ENCODE measurements at regions not wholly inside any gene's neighbourhood (a gene's known extent, or its start where the extent isn't known, plus 50 kb on each side); places are given as distances from the start of the nearest gene placed in this dataset.

- Histone ChIP-seq H3K4me1 (ENCODE audit: control insufficient read depth, insufficient read depth, low read length) (no peaks in the 10 kb centered on the region), H3K9ac (ENCODE audit: low read length) (no peak overlapping the region), H3K9me3 (ENCODE audit: control insufficient read depth, low read length) (no peaks in the 10 kb centered on the region), H3K27me3 (replicated peaks; ENCODE audit: control insufficient read depth, insufficient read depth, low read length) (no peaks in the 10 kb centered on the region), H3K36me3 (ENCODE audit: control insufficient read depth, insufficient read depth, low read length, severe bottlenecking) (no peaks in the 10 kb centered on the region), H3K4me3 (ENCODE audit: low read length) (no peak overlapping the region)
- DNase-seq (ENCODE audit: low read depth) = no peak
Measured at GRCh38 chr9:31253800-31254762, 1130.4 kb upstream of the ACO1 start.

- H3K27me3 ChIP-seq (replicated peaks; ENCODE audit: control insufficient read depth, insufficient read depth, low read length) = no peaks in the 10 kb centered on the region
- no peak for DNase-seq (ENCODE audit: low read depth)
- no peaks in the 10 kb centered on the region for H3K36me3 ChIP-seq (ENCODE audit: control insufficient read depth, insufficient read depth, low read length, severe bottlenecking)
- no peak overlapping the region for H3K4me3 ChIP-seq (ENCODE audit: low read length)
- no peaks in the 10 kb centered on the region for H3K4me1 ChIP-seq (ENCODE audit: control insufficient read depth, insufficient read depth, low read length)
- H3K9ac ChIP-seq (ENCODE audit: low read length) = no peak overlapping the region
- no peaks in the 10 kb centered on the region for H3K9me3 ChIP-seq (ENCODE audit: control insufficient read depth, low read length)
Measured at GRCh38 chr9:31255211-31255610, 1129.2 kb upstream of the ACO1 start.

- no peak for DNase-seq (ENCODE audit: low read depth)
- Histone ChIP-seq H3K36me3 (ENCODE audit: control insufficient read depth, insufficient read depth, low read length, severe bottlenecking) (no peaks in the 10 kb centered on the region), H3K4me1 (ENCODE audit: control insufficient read depth, insufficient read depth, low read length) (no peaks in the 10 kb centered on the region), H3K9me3 (ENCODE audit: control insufficient read depth, low read length) (no peaks in the 10 kb centered on the region), H3K27me3 (replicated peaks; ENCODE audit: control insufficient read depth, insufficient read depth, low read length) (no peaks in the 10 kb centered on the region), H3K4me3 (ENCODE audit: low read length) (no peak overlapping the region), H3K9ac (ENCODE audit: low read length) (no peak overlapping the region)
Measured at GRCh38 chr9:31259824-31260223, 1124.6 kb upstream of the ACO1 start.

- no peak for DNase-seq (ENCODE audit: low read depth)
- H3K9me3 ChIP-seq (ENCODE audit: control insufficient read depth, low read length) = no peaks in the 10 kb centered on the region
- H3K9ac ChIP-seq (ENCODE audit: low read length) = no peak overlapping the region
- no peak overlapping the region for H3K4me3 ChIP-seq (ENCODE audit: low read length)
- no peaks in the 10 kb centered on the region for H3K4me1 ChIP-seq (ENCODE audit: control insufficient read depth, insufficient read depth, low read length)
- H3K27me3 ChIP-seq (replicated peaks; ENCODE audit: control insufficient read depth, insufficient read depth, low read length) = no peaks in the 10 kb centered on the region
- H3K36me3 ChIP-seq (ENCODE audit: control insufficient read depth, insufficient read depth, low read length, severe bottlenecking) = no peaks in the 10 kb centered on the region
Measured at GRCh38 chr9:31272456-31273295, 1111.8 kb upstream of the ACO1 start.

- Histone ChIP-seq H3K36me3 (ENCODE audit: control insufficient read depth, insufficient read depth, low read length, severe bottlenecking) (no peaks in the 10 kb centered on the region), H3K27me3 (replicated peaks; ENCODE audit: control insufficient read depth, insufficient read depth, low read length) (no peaks in the 10 kb centered on the region), H3K4me3 (ENCODE audit: low read length) (no peak overlapping the region), H3K4me1 (ENCODE audit: control insufficient read depth, insufficient read depth, low read length) (no peaks in the 10 kb centered on the region), H3K9me3 (ENCODE audit: control insufficient read depth, low read length) (no peaks in the 10 kb centered on the region), H3K9ac (ENCODE audit: low read length) (no peak overlapping the region)
- DNase-seq (ENCODE audit: low read depth) = no peak
Measured at GRCh38 chr9:31275419-31275818, 1109.0 kb upstream of the ACO1 start.

GRCh38 chr9:31290731-31291130, 1093.7 kb upstream of the ACO1 start:
- no peak overlapping the region for H3K9ac ChIP-seq (ENCODE audit: low read length)
- H3K36me3 ChIP-seq (ENCODE audit: control insufficient read depth, insufficient read depth, low read length, severe bottlenecking) = no peaks in the 10 kb centered on the region
- no peak overlapping the region for H3K4me3 ChIP-seq (ENCODE audit: low read length)
- H3K4me1 ChIP-seq (ENCODE audit: control insufficient read depth, insufficient read depth, low read length) = no peaks in the 10 kb centered on the region
- no peaks in the 10 kb centered on the region for H3K27me3 ChIP-seq (replicated peaks; ENCODE audit: control insufficient read depth, insufficient read depth, low read length)
- no peak for DNase-seq (ENCODE audit: low read depth)
- H3K9me3 ChIP-seq (ENCODE audit: control insufficient read depth, low read length) = no peaks in the 10 kb centered on the region

- Histone ChIP-seq H3K27me3 (replicated peaks; ENCODE audit: control insufficient read depth, insufficient read depth, low read length) (no peaks in the 10 kb centered on the region), H3K4me1 (ENCODE audit: control insufficient read depth, insufficient read depth, low read length) (peaks cover 11% of the 10 kb centered on the region), H3K9me3 (ENCODE audit: control insufficient read depth, low read length) (no peaks in the 10 kb centered on the region), H3K9ac (ENCODE audit: low read length) (no peak overlapping the region), H3K36me3 (ENCODE audit: control insufficient read depth, insufficient read depth, low read length, severe bottlenecking) (no peaks in the 10 kb centered on the region), H3K4me3 (ENCODE audit: low read length) (no peak overlapping the region)
- DNase-seq (ENCODE audit: low read depth) = no peak
Measured at GRCh38 chr9:31302620-31303418, 1081.6 kb upstream of the ACO1 start.

GRCh38 chr9:31304576-31304975, 1079.9 kb upstream of the ACO1 start:
- Histone ChIP-seq H3K36me3 (ENCODE audit: control insufficient read depth, insufficient read depth, low read length, severe bottlenecking) (no peaks in the 10 kb centered on the region), H3K9me3 (ENCODE audit: control insufficient read depth, low read length) (no peaks in the 10 kb centered on the region), H3K4me3 (ENCODE audit: low read length) (peak overlapping the region; percentile 50), H3K4me1 (ENCODE audit: control insufficient read depth, insufficient read depth, low read length) (peaks cover 11% of the 10 kb centered on the region), H3K9ac (ENCODE audit: low read length) (no peak overlapping the region), H3K27me3 (replicated peaks; ENCODE audit: control insufficient read depth, insufficient read depth, low read length) (no peaks in the 10 kb centered on the region)
- peak; percentile 69 for DNase-seq (ENCODE audit: low read depth)

- Histone ChIP-seq H3K4me3 (ENCODE audit: low read length) (no peak overlapping the region), H3K9me3 (ENCODE audit: control insufficient read depth, low read length) (no peaks in the 10 kb centered on the region), H3K27me3 (replicated peaks; ENCODE audit: control insufficient read depth, insufficient read depth, low read length) (no peaks in the 10 kb centered on the region), H3K36me3 (ENCODE audit: control insufficient read depth, insufficient read depth, low read length, severe bottlenecking) (no peaks in the 10 kb centered on the region), H3K9ac (ENCODE audit: low read length) (no peak overlapping the region), H3K4me1 (ENCODE audit: control insufficient read depth, insufficient read depth, low read length) (no peaks in the 10 kb centered on the region)
- DNase-seq (ENCODE audit: low read depth) = no peak
Measured at GRCh38 chr9:31314241-31314640, 1070.2 kb upstream of the ACO1 start.

GRCh38 chr9:31320494-31320893, 1063.9 kb upstream of the ACO1 start:
- no peaks in the 10 kb centered on the region for H3K36me3 ChIP-seq (ENCODE audit: control insufficient read depth, insufficient read depth, low read length, severe bottlenecking)
- no peak for DNase-seq (ENCODE audit: low read depth)
- no peak overlapping the region for H3K9ac ChIP-seq (ENCODE audit: low read length)

GRCh38 chr9:31321256-31321655, 1063.2 kb upstream of the ACO1 start:
- no peak overlapping the region for H3K9ac ChIP-seq (ENCODE audit: low read length)

More at GRCh38 chr9:31320494-31320893, 1063.9 kb upstream of the ACO1 start:
- no peaks in the 10 kb centered on the region for H3K9me3 ChIP-seq (ENCODE audit: control insufficient read depth, low read length)
- H3K27me3 ChIP-seq (replicated peaks; ENCODE audit: control insufficient read depth, insufficient read depth, low read length) = no peaks in the 10 kb centered on the region
- H3K4me1 ChIP-seq (ENCODE audit: control insufficient read depth, insufficient read depth, low read length) = no peaks in the 10 kb centered on the region
- no peak overlapping the region for H3K4me3 ChIP-seq (ENCODE audit: low read length)

More at GRCh38 chr9:31321256-31321655, 1063.2 kb upstream of the ACO1 start:
- Histone ChIP-seq H3K4me1 (ENCODE audit: control insufficient read depth, insufficient read depth, low read length) (no peaks in the 10 kb centered on the region), H3K36me3 (ENCODE audit: control insufficient read depth, insufficient read depth, low read length, severe bottlenecking) (no peaks in the 10 kb centered on the region), H3K9me3 (ENCODE audit: control insufficient read depth, low read length) (no peaks in the 10 kb centered on the region), H3K27me3 (replicated peaks; ENCODE audit: control insufficient read depth, insufficient read depth, low read length) (no peaks in the 10 kb centered on the region), H3K4me3 (ENCODE audit: low read length) (no peak overlapping the region)
- no peak for DNase-seq (ENCODE audit: low read depth)

Measured in adipocyte (in vitro differentiated cells).